Nephron (organoid): ENCODE measurements at regions not wholly inside any gene's neighbourhood (a gene's known extent, or its start where the extent isn't known, plus 50 kb on each side); places are given as distances from the start of the nearest gene placed in this dataset.

Experiments used
- H3K27ac Mint-ChIP-seq, 3 experiments: 2 replicates each; pipeline ENCODE4 v1.8.0; 2020; ENCODE audit warnings: mixed read lengths in 3 of 3, mild to moderate bottlenecking in 2 of 3, moderate library complexity in 1 of 3
- H3K27me3 Mint-ChIP-seq: 2 replicates; pipeline ENCODE4 v1.8.0; 2021; ENCODE audit warnings: low read depth, mild to moderate bottlenecking, moderate library complexity, mixed read lengths
- H3K36me3 Mint-ChIP-seq: 2 replicates; pipeline ENCODE4 v1.8.0; 2020; ENCODE audit warnings: low read depth, mixed read lengths
- H3K4me1 Mint-ChIP-seq: 2 replicates; pipeline ENCODE4 v1.8.0; 2020; ENCODE audit warnings: mixed read lengths
- H3K4me3 Mint-ChIP-seq, 3 experiments: 2 replicates each; pipeline ENCODE4 v1.8.0; 2020; ENCODE audit warnings: mild to moderate bottlenecking in 3 of 3, mixed read lengths in 3 of 3, moderate library complexity in 2 of 3
- H3K9me3 Mint-ChIP-seq: 2 replicates; pipeline ENCODE4 v1.8.0; 2020; ENCODE audit warnings: mixed read lengths
- CTCF ChIP-seq, 3 experiments: fragments of 200-600 bp; sonication (generic); IDR thresholded peaks; one replicate each; pipeline ENCODE4 v1.5.0; 2021; ENCODE audit warnings: antibody characterized with exemption in 3 of 3; ENCODE audit not compliant: unreplicated experiment in 3 of 3

DNA sequence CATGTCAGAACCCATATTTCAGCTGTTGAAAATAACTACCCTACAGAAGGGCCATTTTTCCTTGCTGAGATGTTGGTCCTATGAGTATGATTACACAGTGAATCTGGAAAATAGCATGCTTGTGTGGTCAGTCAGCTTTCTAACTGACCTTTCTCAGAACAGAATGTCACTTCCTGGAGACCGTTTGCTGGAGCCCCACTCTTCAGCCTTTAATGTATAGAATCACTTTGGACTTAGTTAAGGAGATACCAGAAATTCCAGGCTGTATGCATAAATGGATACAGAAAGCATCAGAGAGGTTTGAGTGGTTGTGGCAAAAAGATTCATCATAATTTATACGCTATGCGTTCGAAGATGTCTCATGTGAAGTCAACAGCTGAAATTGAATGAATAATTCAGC is 488.1 kb downstream of the EBF1 start:
- Mint-ChIP-seq H3K36me3 (no peaks in the 10 kb centered on the region), H3K27ac (no peak overlapping the region), H3K4me1 (no peaks in the 10 kb centered on the region), H3K9me3 (no peaks in the 10 kb centered on the region), H3K4me3 (no peak overlapping the region), H3K27me3 (no peaks in the 10 kb centered on the region)
- TF ChIP-seq CTCF (IDR thresholded peaks at IDR 0.05; ENCODE audit: unreplicated experiment in 3 of 3) = no peak

DNA sequence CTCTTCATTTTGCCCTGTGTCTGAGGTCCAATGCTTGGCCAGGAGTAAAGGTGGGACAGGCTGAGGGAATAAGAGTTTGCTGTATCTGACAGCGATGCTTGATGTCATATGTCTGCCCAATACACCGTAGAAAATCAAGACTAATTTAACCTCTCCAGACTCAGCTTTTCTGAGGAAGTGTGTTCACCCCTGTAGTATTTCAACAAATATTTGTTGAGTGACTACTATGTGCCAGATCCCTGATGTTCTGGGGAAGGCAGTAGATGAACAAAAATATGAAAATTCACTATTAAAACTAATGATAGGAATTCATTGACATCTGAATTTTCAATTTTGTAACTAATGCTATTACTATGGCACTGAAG is 489.7 kb downstream of the EBF1 start:
- no peak for TF ChIP-seq CTCF (IDR thresholded peaks at IDR 0.05; ENCODE audit: unreplicated experiment in 3 of 3)
- Mint-ChIP-seq H3K36me3 (no peaks in the 10 kb centered on the region), H3K4me3 (no peak overlapping the region), H3K27me3 (no peaks in the 10 kb centered on the region), H3K9me3 (no peaks in the 10 kb centered on the region), H3K4me1 (no peaks in the 10 kb centered on the region), H3K27ac (no peak overlapping the region)

DNA sequence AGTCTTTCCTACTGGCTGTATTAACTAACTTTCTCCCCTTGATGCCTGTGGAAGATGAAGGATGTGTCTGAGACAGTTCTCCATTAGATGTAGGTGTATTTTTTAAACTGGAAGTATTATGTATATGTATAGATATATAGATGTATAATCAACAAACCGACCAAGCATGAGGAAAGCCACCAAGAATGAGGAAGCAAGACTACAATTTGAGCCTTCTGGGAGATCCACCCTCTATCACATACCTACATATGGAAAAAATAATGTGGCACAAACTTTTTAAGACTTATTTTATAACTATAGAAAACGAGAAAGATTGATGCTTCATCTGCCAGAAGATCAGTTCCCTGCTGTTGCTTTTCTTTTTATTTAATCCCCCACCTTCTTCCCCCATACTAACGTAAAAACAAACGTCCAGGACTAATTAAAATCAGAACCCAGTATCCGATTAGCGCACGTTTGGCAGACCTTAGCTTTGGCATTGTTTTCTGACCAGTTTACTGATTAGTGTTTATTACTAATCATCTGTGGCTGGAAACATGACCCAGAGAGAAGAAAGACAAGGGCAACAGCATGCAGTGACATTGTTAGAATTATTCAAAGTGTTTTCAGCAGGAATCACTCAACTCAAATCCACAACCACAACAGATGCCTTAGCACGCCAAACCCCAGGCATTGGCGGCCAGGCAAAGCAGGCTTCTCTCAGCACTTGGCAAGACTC is 490.2 kb downstream of the EBF1 start:
- no peaks in the 10 kb centered on the region for H3K36me3 Mint-ChIP-seq
- H3K27ac Mint-ChIP-seq = no peak overlapping the region
- no peaks in the 10 kb centered on the region for H3K9me3 Mint-ChIP-seq
- no peaks in the 10 kb centered on the region for H3K4me1 Mint-ChIP-seq
- no peak overlapping the region for H3K4me3 Mint-ChIP-seq
- TF ChIP-seq CTCF (IDR thresholded peaks at IDR 0.05; ENCODE audit: unreplicated experiment in 3 of 3) = no peak
- H3K27me3 Mint-ChIP-seq = no peaks in the 10 kb centered on the region

DNA sequence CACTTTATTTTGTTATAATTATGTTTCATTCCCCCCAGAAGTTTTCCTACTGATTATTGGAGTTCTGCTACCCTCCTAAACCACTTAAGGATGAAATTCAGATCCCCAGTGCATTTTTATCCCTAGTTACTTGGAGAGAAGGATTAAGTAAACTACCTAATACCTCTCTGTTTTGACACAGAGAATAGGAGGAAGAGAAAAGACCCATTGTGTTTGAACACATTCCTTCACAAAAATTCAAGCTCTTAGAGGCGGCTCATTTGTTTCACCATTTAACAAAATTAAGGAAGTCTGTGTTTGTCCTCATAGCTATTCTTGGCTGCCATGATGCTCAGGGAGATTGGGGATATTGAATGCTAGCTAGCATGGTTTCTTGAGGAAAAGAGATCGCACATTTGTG is 492.6 kb downstream of the EBF1 start:
- Mint-ChIP-seq H3K4me1 (no peaks in the 10 kb centered on the region), H3K4me3 (no peak overlapping the region), H3K27ac (no peak overlapping the region), H3K27me3 (no peaks in the 10 kb centered on the region), H3K36me3 (no peaks in the 10 kb centered on the region), H3K9me3 (no peaks in the 10 kb centered on the region)
- no peak for TF ChIP-seq CTCF (IDR thresholded peaks at IDR 0.05; ENCODE audit: unreplicated experiment in 3 of 3)

DNA sequence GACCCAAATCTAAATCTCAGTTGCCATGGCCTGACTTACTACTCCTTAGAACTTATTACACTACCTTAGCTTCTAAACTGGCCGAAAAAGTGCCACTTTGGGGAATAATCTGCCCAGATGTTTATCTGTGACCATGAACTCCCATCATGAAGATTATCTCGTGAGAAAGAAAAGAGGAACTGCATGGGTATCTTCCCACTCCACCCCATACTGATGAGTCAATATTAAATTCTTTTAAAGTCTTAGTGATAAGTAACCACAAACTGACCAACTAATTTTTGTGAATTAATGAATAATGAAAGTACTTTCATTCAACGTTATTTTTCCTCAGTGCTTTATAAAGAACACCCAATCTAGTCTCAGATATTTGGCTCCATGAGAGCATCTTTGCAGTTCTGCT is 493.5 kb downstream of the EBF1 start:
- Mint-ChIP-seq H3K9me3 (no peaks in the 10 kb centered on the region), H3K4me1 (no peaks in the 10 kb centered on the region)

More for the DNA sequence above, 493.5 kb downstream of the EBF1 start:
- no peak for TF ChIP-seq CTCF (IDR thresholded peaks at IDR 0.05; ENCODE audit: unreplicated experiment in 3 of 3)
- H3K4me3 Mint-ChIP-seq = no peak overlapping the region
- H3K36me3 Mint-ChIP-seq = no peaks in the 10 kb centered on the region
- no peaks in the 10 kb centered on the region for H3K27me3 Mint-ChIP-seq
- no peak overlapping the region for H3K27ac Mint-ChIP-seq
